HT-29 (cell line): ENCODE measurements at regions not wholly inside any gene's neighbourhood (a gene's known extent, or its start where the extent isn't known, plus 50 kb on each side); places are given as distances from the start of the nearest gene placed in this dataset.
"Not testable (repeated sequence)": the region's sequence is repeated elsewhere in the genome, so short reads cannot be mapped to it uniquely, and the experiment has no call there.

ENCODE experiments used
- DNase-seq: peaks from one replicate; pipeline ENCODE4 v3.0.0-alpha.2; 2015; ENCODE audit warnings: low spot score

DNA sequence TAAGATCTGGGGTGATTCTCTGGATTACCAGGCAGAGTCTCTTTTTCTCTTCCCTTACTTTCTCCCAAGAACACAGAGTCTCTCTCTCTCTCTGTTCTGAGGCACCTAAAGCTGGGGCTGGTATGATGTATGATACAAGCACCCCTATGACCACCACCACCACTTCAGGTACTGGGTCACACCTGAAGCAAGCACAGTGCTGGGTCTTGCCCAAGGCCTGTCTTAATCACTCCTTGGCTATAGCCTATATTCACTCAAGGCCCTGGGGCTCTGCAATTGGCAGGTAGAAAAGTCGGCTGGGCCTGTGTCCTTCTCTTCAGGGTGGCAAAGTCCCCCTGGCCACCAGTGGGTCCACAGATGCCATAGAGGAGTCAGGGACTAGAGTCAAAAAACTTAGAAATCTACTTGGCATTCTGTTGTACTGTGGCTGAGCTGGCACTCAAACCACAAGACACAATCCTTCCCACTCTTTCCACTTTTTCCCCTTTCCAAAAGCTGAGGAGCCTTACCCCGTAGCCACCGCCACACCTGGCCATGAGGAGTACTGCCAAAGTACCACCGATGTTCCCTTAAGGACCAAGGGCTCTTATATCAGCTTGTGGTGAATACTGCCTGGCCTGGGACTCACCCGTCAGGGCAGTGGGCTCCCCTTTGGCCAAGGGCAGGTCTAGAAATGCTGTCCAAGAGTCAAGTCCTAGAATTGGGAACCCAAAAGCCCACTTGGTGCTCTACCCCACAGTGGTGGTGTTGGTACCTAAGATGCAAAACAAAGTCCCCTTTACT is 159.2 kb downstream of the POTEM start:
- DNase-seq, result not testable (repeated sequence)

DNA sequence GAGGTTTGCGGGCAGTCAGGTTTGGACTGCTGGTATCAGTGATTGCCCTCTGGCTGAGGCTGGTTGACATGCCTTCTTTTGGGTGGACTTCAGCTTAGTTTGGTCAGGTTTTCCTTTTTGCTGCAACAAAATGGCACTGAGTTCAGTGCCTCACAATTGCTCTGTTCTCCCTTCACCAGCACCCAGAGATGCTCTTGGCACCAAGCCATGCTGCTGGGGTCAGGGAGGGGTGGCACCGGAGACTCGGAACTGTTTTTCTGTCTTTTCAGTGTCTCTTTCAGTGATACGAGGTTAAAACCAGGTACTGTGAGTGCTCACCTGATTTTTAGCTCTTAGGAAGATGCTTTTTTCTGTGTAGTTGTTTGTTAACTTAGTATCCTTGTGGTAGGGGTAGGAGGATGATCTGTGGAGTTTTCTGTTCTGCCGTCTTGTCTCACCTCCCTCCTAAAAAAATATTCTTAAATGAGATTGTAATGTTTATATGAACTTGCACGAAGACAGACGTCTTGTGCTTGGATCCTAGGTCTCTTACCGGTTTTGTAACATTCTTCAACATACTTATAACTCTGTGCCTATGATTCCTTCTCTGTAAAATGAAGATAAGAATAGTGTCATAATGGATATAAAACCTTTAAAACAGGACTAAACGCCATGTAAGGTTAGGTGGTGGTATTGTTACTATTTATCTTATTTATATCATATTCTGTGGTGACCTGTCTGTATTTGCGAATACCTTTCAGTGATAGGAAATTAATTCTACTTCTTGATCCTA is 160.6 kb downstream of the POTEM start:
- DNase-seq, result not testable (repeated sequence)

DNA sequence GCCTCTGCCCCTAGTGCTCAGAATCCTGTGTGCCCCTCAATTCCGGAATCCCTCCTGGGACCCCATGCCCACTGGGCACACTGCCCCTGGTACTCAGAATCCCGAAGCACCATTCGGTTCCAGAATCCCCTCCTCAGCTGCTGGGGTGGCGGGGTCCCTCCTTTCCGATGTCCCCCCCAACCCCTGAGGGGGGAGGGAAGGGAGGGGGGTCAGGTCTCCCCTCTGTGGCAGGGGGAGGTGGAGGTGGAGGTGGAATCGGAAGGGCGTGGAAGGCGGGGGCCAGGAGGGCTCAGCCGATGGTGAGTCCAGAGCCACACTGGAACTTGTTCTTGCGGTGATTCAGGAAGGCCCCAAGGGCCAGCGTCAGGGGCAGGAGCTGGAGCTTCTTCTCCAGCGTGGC is 164.3 kb downstream of the POTEM start:
- DNase-seq, result not testable (repeated sequence)

DNA sequence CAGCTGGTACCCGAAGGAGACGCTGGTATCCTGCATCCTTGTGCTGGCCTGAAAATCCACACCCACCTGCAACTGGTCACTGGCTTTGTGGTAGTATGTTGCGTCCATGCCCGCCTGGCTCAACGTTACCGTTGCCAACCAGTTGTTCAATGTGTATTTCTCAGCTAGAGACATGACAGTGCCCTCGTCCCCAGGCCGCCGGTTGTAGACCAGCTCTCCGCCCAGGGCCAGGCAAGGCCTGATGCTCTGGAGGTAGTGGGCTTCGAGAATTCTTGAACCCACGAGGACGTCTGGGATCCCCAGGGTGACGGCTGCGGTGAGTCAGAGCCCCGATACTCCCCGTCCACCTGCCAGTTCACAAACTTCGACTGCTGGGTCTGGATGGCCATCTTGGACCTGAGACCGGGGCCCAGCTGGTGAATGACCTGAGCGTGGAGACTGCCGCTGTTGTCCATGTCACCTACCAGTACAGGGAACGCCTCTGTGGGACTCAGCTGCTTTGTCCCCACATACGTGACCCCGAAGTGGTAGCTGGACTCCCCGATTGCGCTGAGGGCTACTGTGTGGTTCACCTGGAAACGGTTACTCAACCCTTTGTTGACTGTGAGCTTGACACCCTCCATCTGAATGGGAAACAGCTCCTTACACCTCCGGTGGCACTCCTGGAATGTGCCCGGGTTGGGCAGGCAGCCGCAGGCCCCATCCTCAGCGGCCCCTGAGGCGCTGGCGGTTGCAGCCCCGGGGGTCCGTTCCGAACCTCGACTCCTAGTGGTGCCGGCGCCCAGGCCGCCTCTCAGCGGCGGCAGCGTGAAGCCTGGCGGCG is 165.0 kb downstream of the POTEM start:
- not testable (repeated sequence) for DNase-seq

DNA sequence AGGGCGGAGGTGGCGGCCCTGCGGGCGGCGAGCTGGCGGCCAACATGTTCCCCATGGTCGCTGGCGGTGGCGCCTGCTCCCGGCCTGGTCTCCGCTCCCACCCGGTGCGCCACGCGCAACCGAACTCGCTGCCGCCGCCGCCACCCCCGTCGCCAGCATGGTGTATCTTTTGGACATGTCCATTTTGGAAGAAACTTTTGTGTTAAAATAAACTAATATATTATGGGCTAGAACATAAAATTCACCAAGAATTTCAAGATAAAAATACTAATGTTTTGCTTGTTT is 165.5 kb downstream of the POTEM start:
- DNase-seq, result not testable (repeated sequence)

DNA sequence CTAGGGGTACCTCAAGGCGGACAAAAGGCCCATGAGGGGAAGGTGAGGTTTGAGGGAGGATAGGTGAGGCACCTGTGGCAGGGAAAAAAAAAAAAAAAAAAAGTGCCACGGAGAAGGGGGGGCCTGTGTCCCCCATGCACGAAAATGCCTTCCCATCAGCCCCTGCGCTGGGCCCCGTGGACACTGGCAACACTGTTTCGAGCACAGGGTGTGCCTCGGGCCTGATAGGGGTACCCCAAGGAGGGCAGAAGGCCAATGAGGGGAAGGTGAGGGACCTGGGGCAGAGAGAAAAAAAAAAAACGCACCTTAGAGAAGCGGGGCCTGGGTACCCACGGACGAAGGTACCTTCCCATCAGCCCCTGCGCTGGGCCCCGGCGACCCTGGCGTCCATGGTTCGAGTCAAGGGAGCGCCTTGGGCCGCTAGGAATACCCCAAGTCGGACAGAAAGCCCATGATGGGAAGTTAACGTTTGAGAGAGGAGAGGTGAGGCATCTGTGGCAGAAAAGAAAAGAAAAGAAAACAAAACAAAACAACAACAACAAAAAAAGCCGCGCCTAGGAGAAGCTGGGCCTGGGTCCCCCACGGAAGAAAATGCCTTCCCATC is 190.0 kb downstream of the POTEM start:
- DNase-seq, result not testable (repeated sequence)

DNA sequence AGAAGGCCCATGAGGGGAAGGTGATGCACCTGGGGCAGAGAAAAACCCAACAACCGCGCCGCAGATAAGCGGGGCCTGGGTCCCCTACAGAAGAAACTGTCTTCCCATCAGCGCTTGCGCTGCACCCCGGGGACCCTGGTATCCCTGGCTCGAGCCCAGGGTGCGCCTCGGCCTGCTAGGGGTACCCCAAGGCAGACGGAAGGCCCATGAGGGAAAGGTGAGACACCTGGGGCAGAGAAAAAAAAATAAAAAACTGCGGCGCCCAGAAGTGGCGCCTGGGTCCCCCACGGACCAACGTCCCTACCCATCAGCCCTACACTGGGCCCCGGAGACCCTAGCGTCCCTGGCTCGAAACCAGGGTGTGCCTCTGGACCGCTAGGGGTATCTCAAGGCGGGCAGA is 190.8 kb downstream of the POTEM start:
- not testable (repeated sequence) for DNase-seq

DNA sequence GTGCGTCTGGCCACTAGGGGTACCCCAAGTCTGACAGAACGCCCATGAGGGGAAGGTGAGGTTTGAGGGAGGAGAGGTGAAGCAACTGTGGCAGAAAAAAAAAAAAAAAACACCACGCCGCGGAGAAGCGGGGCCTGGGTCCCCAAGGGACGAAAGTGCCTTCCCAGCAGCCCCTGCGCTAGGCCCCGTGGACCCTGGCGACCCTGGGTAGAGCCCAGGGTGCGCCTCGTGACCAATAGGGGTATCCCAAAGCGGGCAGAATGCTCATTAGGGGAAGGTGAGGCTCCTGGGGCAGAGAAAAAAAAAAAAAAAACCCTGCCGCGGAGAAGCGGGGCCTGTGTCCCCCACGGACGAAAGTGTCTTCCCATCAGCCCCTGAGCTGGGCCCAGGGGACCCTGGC is 191.4 kb downstream of the POTEM start:
- DNase-seq, result not testable (repeated sequence)

DNA sequence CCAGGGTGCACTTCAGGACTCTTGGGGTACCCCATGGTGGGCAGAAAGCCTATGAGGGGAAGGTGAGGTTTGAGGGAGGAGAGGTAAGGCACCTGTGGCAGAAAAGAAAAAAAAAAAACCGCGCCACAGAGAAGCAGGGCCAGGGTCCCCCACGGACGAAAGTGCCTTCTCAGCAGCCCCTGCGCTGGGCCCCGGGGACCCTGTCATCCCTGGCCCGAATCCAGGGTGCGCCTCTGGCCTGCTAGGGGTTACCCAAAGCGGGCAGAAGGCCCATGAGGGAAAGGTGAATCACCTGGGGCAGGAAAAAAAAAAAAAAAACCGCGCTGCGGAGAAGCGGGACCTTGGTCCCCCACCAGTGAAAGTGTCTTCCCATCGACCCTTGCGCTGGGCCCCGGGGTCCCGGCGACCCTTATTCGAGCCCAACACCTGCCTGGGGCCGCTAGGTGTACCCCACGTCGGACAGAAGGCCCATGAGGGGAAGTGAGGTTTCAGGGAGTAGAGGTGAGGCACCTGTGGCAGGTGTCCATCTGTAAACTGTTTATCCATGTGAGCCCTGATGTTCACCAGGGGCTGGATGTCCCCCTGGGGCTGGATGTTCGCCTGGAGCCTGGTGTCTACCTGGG is 191.9 kb downstream of the POTEM start:
- not testable (repeated sequence) for DNase-seq

DNA sequence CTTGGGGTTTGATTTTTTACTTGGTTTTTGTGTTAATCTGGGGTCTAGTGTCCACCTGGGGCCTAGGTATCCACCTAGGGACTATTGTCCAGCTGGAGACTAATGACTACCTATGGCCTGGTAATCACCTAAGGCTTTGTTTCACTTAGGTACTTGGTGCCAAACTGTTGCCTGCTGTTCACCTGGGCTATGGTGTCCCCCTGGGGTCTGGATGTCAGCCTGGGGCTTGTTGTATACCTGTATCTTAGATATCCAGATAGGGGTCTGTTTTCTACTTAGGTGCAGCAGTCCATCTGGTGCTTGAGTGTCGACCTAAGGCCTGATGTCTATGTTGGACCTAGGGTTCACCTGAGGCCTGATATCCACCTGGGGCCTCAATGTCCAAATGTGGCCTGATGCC is 193.1 kb downstream of the POTEM start:
- DNase-seq, result not testable (repeated sequence)

DNA sequence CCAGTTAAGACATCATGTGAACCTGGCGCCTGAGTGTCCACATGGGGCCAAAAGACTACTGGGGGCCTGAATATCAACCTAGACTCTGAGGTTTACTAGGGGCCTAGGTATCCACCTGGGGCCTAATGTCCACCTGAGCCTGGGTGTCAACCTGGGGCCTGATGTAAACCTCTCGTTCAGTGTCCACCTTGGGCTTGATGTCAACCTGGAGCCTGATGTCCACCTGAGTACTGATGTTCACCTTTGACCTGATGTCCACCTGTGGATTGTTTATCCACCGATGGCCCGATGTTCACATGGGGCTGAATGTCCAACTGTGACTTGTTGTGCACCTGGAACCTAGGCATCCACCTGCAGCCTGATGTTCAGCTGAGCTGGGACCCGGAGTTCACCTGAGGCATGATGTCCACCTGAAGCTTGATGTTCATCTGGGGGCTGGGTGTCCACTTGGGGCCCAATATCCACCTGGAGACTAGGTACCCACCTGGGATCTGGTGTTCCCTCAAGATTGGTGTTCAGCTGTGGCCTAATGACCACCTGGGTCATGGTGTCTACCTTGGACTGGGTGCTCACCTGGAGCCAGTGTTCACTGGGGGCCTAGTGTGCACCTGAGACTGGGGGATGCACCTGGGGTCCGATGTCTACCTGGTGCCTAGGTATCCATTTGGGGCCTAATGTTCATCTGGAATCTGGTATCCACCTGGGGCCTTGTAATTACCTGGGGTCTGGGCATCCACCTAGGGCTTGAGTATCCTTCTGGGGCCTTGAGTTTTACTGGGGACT is 194.2 kb downstream of the POTEM start:
- not testable (repeated sequence) for DNase-seq

DNA sequence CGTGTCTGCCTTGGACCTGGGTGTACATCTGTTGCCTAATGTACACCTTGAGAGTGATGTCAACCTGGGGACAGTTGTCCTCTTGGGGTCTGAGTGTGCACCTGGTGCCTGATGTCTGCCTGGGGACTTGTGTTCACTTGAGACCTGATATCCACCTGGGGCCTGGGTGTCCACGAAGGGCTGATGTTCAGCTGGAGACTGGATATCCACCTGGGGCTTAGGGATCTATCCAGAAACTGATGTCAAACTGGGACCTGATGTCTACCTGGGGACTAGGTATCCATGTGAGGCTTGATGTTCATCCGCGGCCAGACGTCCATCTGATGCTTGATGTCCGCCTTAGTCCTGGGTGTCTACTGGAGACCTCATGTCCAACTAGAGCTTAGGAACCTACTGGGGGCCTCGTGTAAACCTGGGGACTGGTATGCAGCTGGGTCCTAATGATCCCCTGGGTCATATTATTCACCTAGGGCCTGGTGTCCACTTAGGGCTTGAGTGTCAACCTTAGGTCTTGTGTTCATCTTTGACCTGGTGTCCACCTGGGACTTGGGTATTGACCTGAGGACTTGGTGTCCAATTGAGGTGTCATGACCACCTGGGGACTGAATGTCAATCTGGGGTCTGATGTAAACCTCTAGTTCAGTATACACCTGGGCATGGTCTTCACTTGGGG is 194.9 kb downstream of the POTEM start:
- DNase-seq, result not testable (repeated sequence)

DNA sequence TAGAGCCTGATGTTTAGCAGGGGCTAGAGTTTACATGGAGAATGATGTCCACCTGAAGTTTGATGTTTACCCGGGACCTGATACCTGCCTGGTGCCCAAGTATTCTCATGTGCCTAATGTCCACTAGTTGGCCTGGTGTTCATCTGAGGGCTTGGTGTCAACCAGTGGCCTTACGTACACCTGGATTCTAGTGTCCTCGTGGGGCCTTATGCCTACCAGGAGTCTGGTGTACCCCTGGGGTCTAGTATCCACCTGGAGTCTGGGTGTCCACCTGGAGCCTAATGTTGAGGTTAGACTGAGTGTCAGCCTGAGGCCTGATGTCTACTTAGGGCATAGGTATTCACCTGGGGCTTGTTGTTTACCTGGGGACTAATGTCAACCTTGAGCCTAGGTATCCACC is 195.7 kb downstream of the POTEM start:
- DNase-seq, result not testable (repeated sequence)

DNA sequence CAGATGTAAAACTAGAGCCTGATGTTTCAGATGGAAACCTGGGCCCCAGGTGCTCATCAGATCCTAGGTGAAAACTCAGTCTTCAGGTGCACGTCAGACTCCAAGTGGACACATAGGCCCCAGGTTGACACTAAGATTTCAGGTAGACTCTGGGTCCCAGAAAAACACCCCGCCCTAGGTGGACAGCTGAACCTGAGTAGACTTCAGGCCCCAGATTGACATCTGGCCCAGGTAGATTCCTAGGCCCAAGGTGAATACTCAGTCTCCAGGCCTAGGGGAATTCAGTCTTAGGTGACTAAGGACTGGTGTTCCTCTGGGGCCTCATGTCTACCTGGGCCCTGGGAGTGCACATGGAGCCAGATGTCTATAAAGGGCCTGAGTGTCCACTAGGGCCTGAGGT is 196.7 kb downstream of the POTEM start:
- DNase-seq, result not testable (repeated sequence)

DNA sequence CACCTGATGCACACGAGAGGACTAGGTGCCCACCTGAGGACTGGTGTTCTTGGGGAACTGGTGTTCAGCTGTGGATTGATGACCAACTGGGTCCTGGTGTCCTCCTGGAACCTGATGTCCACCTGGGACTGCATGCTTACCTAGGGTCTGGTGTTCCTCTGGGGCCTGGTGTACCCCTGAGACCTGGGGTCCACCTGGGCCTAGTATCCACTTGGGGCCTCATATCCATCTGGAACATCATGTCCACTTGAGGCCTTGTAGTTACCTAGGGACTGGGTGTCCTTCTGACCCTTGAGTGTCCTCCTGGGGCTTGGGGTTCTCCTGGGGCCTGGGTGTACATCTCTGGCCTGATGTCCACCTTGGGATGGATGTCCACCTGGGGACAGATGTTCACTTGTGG is 197.2 kb downstream of the POTEM start:
- not testable (repeated sequence) for DNase-seq

DNA sequence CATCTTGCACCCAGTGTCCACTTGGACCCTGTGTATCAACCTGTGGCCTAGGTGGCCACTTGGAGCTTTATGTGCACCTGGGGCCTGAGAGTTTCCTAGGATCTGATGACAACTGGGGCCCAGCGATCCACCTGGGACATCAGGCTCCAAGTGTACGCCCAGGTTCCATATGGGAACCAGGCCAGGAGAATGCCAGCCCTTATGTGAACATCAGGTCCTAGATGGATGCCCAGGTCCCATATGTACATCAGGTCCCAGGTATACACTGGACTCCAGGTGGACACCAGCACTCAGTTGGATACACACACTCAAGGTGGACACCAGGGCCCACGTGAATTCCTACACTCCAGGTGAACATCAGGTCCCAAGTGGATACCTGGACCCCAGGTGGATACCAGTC is 198.8 kb downstream of the POTEM start:
- not testable (repeated sequence) for DNase-seq

DNA sequence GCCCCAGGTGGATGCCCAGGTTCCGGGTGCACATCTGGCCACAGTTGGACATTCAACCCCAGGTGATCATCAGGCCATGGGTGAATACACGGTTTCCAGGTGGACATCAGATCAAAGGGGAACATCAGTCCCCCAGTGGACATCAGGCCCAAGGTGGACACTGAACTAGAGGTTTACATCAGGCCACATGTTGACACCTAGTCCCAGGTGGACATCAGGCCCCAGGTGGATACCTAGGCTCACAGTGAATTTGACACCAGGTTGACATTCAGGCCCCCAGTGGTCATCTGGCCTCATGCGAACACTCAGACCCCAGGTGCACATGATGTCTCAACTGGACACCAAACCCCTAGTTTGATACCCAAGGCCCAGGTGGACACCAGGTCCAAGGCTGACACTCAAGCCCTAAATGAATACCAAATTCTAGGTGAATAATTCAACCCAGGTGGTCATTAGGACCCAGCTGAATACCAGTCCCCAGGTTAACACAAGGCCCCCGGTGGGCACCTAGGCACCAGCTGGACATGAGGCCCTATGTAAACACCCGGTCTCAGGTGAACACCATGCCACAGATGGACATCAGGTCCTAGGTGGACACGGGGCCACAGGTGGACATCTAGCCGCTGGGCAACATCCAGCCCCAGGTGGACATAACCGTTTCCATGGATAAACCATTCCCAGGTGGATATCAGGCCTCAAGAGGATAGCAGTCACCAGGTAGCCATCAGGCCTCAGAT is 200.4 kb downstream of the POTEM start:
- DNase-seq, result not testable (repeated sequence)

DNA sequence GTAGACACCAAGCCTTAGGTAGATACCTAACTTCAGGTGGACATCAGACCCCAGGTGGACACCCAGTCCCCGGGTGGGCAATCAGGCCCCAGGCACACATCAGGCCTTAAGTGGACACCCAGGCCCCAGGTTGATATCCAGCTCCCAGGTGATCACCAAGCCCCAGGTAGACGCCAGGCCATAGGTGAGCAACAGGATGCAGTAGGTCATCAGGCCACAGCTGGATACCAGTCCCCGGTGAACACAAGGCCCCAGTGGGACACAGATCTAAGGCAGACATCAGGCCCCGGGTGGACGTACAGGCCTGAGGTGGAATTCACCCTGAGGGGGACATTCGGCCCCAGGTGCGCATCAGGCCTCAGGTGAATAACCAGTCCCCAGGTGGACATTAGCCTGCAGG is 201.0 kb downstream of the POTEM start:
- DNase-seq, result not testable (repeated sequence)
